EH (cell line): ENCODE measurements at regions not wholly inside any gene's neighbourhood (a gene's known extent, or its start where the extent isn't known, plus 50 kb on each side); places are given as distances from the start of the nearest gene placed in this dataset.

Source experiments
- DNase-seq: peaks from one replicate; pipeline ENCODE4 v3.0.0-alpha.2; 2015; ENCODE audit warnings: low read depth

- no peak for DNase-seq
Measured at GRCh38 chr3:164572436-164572835, 505.9 kb downstream of the SI start.

- no peak for DNase-seq
Measured at GRCh38 chr3:164550857-164551256, 527.4 kb downstream of the SI start.

GRCh38 chr3:164539215-164539614 lies 539.1 kb downstream of the SI start:
- DNase-seq = no peak

- no peak for DNase-seq
Measured at GRCh38 chr3:164537485-164537884, 540.8 kb downstream of the SI start.

- no peak for DNase-seq
Measured at GRCh38 chr3:164533275-164533674, 545.0 kb downstream of the SI start.

- DNase-seq = no peak
Measured at GRCh38 chr3:164526250-164526649, 552.0 kb downstream of the SI start.

GRCh38 chr3:164524201-164524600 lies 554.1 kb downstream of the SI start:
- no peak for DNase-seq

- DNase-seq = no peak
Measured at GRCh38 chr3:164522073-164522763, 556.1 kb downstream of the SI start.

- no peak for DNase-seq
Measured at GRCh38 chr3:164521644-164522043, 556.7 kb downstream of the SI start.

- no peak for DNase-seq
Measured at GRCh38 chr3:164521139-164521538, 557.2 kb downstream of the SI start.

GRCh38 chr3:164515256-164515655 lies 563.0 kb downstream of the SI start:
- no peak for DNase-seq

GRCh38 chr3:164514576-164514975 lies 563.7 kb downstream of the SI start:
- DNase-seq = no peak

GRCh38 chr3:164507886-164508285 lies 570.4 kb downstream of the SI start:
- no peak for DNase-seq

GRCh38 chr3:164498917-164499316 lies 579.4 kb downstream of the SI start:
- DNase-seq = no peak

- no peak for DNase-seq
Measured at GRCh38 chr3:164488893-164489292, 589.4 kb downstream of the SI start.

- no peak for DNase-seq
Measured at GRCh38 chr3:164486150-164486549, 592.1 kb downstream of the SI start.

GRCh38 chr3:164479978-164480377 lies 598.3 kb downstream of the SI start:
- DNase-seq = no peak

- DNase-seq = no peak
Measured at GRCh38 chr3:164479406-164479805, 598.9 kb downstream of the SI start.

- DNase-seq = no peak
Measured at GRCh38 chr3:164478323-164478722, 600.0 kb downstream of the SI start.

- DNase-seq = no peak
Measured at GRCh38 chr3:164477403-164477802, 600.9 kb downstream of the SI start.

- no peak for DNase-seq
Measured at GRCh38 chr3:164476631-164477030, 601.7 kb downstream of the SI start.

- DNase-seq = peak; percentile 18
Measured at GRCh38 chr3:164470471-164470870, 607.8 kb downstream of the SI start.

GRCh38 chr3:164468055-164468454 lies 610.2 kb downstream of the SI start:
- DNase-seq = no peak

- peak; percentile 15 for DNase-seq
Measured at GRCh38 chr3:164467007-164467406, 611.3 kb downstream of the SI start.
